Effector memory CD8-positive, alpha-beta T cell (primary cell): ENCODE measurements at regions not wholly inside any gene's neighbourhood (a gene's known extent, or its start where the extent isn't known, plus 50 kb on each side); places are given as distances from the start of the nearest gene placed in this dataset.

Experiments used
- ATAC-seq: fragments of 150-1000 bp; cut with Tn5 transposase; replicated peaks from 2 replicates; pipeline ENCODE4 v1.10.0; 2021; ENCODE audit warnings: mild to moderate bottlenecking, moderate library complexity
- DNase-seq, 3 experiments: peaks; one replicate each; pipeline ENCODE4 v3.0.0; 2021
- H3K27ac Mint-ChIP-seq, 2 donors: one replicate each; pipeline ENCODE4 v1.8.0; 2022; ENCODE audit warnings: mild to moderate bottlenecking in 2 of 2, mixed read lengths in 2 of 2, moderate library complexity in 2 of 2
- H3K27me3 Mint-ChIP-seq, 2 donors: one replicate each; pipeline ENCODE4 v1.8.0; 2022; ENCODE audit warnings: mixed read lengths in 2 of 2
- H3K36me3 Mint-ChIP-seq: one replicate; pipeline ENCODE4 v1.8.0; 2022; ENCODE audit warnings: mild to moderate bottlenecking, moderate library complexity, mixed read lengths; ENCODE audit not compliant: insufficient read depth
- H3K4me1 Mint-ChIP-seq, 2 donors: one replicate each; pipeline ENCODE4 v1.8.0; 2022; ENCODE audit warnings: low read depth in 2 of 2, mixed read lengths in 2 of 2
- H3K4me3 Mint-ChIP-seq, 2 donors: one replicate each; pipeline ENCODE4 v1.8.0; 2022; ENCODE audit warnings: mild to moderate bottlenecking in 2 of 2, mixed read lengths in 2 of 2, moderate library complexity in 2 of 2
- H3K9me3 Mint-ChIP-seq, 2 donors: one replicate each; pipeline ENCODE4 v1.8.0; 2022; ENCODE audit warnings: mixed read lengths in 2 of 2

DNA sequence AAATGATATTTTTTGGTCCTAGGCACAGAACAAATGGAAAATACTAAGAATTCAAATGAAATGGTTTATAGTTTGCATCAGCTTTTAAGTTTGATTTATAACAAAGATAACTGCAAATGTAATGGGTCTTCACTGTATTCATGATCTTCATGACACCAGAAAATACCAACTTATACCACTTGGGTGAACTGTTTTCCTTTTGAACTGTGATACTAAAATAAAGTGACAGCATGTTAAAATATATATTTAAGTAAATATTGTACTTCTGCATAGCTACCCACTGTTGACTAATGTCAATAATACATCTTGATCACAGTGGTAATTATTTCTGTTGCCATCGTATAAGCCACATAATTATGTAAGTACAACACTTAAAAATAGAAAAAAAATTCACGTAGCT, 442.0 kb upstream of the ANKRD30A start:
- Mint-ChIP-seq H3K4me1 (no peaks in the 10 kb centered on the region), H3K4me3 (no peak overlapping the region), H3K27ac (no peak overlapping the region), H3K9me3 (peaks cover 8 to 11% of the 10 kb centered on the region in 2 donors), H3K27me3 (no peaks in the 10 kb centered on the region), H3K36me3 (no peaks in the 10 kb centered on the region)
- ATAC-seq (no peak), DNase-seq (no peak)

- Mint-ChIP-seq H3K4me1 (no peaks in the 10 kb centered on the region), H3K36me3 (no peaks in the 10 kb centered on the region), H3K9me3 (peaks cover 1 to 9% of the 10 kb centered on the region in 2 donors), H3K4me3 (no peak overlapping the region), H3K27me3 (no peaks in the 10 kb centered on the region), H3K27ac (no peak overlapping the region)
- ATAC-seq: no peak
- no peak for DNase-seq
Measured at GRCh38 chr10:36681751-36682632, 443.4 kb upstream of the ANKRD30A start.

- Mint-ChIP-seq H3K4me3 (no peak overlapping the region), H3K27ac (no peak overlapping the region), H3K36me3 (no peaks in the 10 kb centered on the region), H3K27me3 (no peaks in the 10 kb centered on the region), H3K4me1 (no peaks in the 10 kb centered on the region), H3K9me3 (peaks cover 8 to 12% of the 10 kb centered on the region in 2 donors)
- ATAC-seq (no peak), DNase-seq (no peak)
Measured at GRCh38 chr10:36679554-36679953, 445.8 kb upstream of the ANKRD30A start.

DNA sequence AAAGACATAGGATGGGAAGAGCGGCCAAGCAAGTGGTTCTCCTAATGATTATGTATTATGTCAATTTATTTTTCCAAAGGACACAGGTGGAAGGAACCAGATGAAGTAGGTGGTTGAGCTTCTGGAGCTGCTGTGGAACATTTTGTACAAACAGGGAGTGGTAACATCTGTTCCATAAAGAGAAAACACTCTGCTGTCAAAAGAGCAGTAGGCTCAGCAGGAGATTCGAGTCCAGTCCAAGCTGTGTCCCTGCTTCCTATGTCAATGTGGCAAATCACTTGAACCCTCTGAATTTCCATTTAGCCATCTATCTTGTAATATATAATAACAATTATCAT, 448.0 kb upstream of the ANKRD30A start:
- H3K4me3 Mint-ChIP-seq: no peak overlapping the region
- no peak overlapping the region for H3K27ac Mint-ChIP-seq
- no peak for ATAC-seq
- H3K4me1 Mint-ChIP-seq: no peaks in the 10 kb centered on the region
- DNase-seq: no peak
- peaks cover 8 to 16% of the 10 kb centered on the region in 2 donors for H3K9me3 Mint-ChIP-seq
- no peaks in the 10 kb centered on the region for H3K27me3 Mint-ChIP-seq
- H3K36me3 Mint-ChIP-seq: no peaks in the 10 kb centered on the region

- no peak overlapping the region for H3K27ac Mint-ChIP-seq
- no peaks in the 10 kb centered on the region for H3K36me3 Mint-ChIP-seq
- H3K9me3 Mint-ChIP-seq: peaks cover 8 to 16% of the 10 kb centered on the region in 2 donors
- H3K4me3 Mint-ChIP-seq: no peak overlapping the region
- no peaks in the 10 kb centered on the region for H3K27me3 Mint-ChIP-seq
- no peak for DNase-seq
- no peak for ATAC-seq
- no peaks in the 10 kb centered on the region for H3K4me1 Mint-ChIP-seq
Measured at GRCh38 chr10:36676756-36677430, 448.5 kb upstream of the ANKRD30A start.

DNA sequence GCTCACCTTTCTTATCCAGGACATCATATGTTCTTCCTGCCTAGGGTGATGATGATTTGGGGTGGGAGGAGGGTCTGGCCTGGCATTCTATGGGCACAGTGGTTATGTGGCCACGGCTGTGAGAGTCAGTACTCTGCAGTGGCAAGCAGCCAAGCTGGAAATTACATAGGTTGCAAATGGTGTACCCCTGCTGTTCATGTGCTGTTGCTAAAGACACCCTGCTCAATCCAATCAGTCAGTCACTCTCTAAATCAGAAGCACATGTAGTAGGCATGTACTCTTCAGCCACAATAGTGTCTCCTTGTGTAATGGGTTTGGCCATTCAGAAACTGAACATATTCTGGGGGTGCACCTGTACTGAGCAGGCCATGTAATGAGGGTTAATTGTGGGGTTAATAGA, 449.1 kb upstream of the ANKRD30A start:
- H3K9me3 Mint-ChIP-seq: peaks cover 8 to 16% of the 10 kb centered on the region in 2 donors
- no peak overlapping the region for H3K4me3 Mint-ChIP-seq
- H3K27me3 Mint-ChIP-seq: no peaks in the 10 kb centered on the region

DNA sequence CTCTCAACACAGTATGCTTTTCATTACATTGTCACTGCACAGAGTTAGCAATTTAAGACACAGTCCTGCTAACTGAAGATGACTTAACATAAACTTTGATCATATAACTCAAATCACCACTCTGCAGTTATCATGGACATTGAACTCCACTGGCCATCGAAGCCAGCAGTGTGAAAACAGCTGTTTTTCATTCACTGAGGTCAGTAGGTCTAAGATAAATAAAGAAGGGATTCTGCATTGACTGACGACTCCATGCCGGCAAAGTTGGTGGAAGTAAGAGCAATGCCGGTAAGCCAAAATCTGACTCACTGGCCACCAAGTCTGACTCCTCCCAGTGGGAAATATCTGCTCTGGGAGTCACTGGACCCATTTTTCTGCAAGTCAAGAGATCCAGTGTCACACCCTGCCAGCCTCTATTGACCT, 449.9 kb upstream of the ANKRD30A start:
- ATAC-seq: no peak
- no peak overlapping the region for H3K27ac Mint-ChIP-seq
- H3K4me1 Mint-ChIP-seq: no peaks in the 10 kb centered on the region
- DNase-seq: no peak
- no peaks in the 10 kb centered on the region for H3K36me3 Mint-ChIP-seq
- H3K27me3 Mint-ChIP-seq: no peaks in the 10 kb centered on the region
- H3K4me3 Mint-ChIP-seq: no peak overlapping the region
- H3K9me3 Mint-ChIP-seq: peaks cover 6 to 16% of the 10 kb centered on the region in 2 donors

More for the DNA sequence above, 449.1 kb upstream of the ANKRD30A start:
- no peak for DNase-seq
- Mint-ChIP-seq H3K4me1 (no peaks in the 10 kb centered on the region), H3K27ac (no peak overlapping the region), H3K36me3 (no peaks in the 10 kb centered on the region)
- ATAC-seq: no peak

DNA sequence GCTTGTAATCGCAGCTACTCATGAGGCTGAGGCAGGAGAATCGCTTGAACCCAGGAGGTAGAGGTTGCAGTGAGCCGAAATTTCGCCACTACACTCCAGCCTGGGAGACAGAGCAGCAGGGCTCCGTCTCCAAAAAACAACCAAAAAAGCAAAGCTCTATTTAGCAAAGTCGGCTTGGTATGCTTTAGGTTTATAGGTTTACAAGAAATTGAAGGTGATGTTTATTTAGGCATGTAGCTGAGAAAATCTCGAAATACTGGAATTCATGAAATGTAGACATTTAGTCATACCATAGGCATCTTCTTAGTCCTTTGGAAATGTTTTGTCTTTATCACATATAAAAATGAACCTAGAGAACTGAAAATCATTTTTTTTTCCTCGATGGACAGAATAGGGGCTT, 453.8 kb upstream of the ANKRD30A start:
- H3K4me3 Mint-ChIP-seq: no peak overlapping the region
- DNase-seq (no peak), ATAC-seq (no peak)
- no peaks in the 10 kb centered on the region for H3K36me3 Mint-ChIP-seq
- H3K4me1 Mint-ChIP-seq: no peaks in the 10 kb centered on the region
- H3K27me3 Mint-ChIP-seq: no peaks in the 10 kb centered on the region
- peaks cover 2 to 23% of the 10 kb centered on the region in 2 donors for H3K9me3 Mint-ChIP-seq
- H3K27ac Mint-ChIP-seq: no peak overlapping the region

GRCh38 chr10:36670621-36671402, 454.6 kb upstream of the ANKRD30A start:
- H3K4me1 Mint-ChIP-seq: no peaks in the 10 kb centered on the region
- no peak overlapping the region for H3K4me3 Mint-ChIP-seq
- no peak overlapping the region for H3K27ac Mint-ChIP-seq
- DNase-seq (no peak), ATAC-seq (no peak)
- peaks cover 2 to 23% of the 10 kb centered on the region in 2 donors for H3K9me3 Mint-ChIP-seq
- H3K36me3 Mint-ChIP-seq: no peaks in the 10 kb centered on the region
- H3K27me3 Mint-ChIP-seq: no peaks in the 10 kb centered on the region

- ATAC-seq (no peak), DNase-seq (no peak)
- H3K27ac Mint-ChIP-seq: no peak overlapping the region
- H3K36me3 Mint-ChIP-seq: no peaks in the 10 kb centered on the region
- H3K4me3 Mint-ChIP-seq: no peak overlapping the region
- no peaks in the 10 kb centered on the region for H3K27me3 Mint-ChIP-seq
- H3K9me3 Mint-ChIP-seq: peaks cover 3 to 13% of the 10 kb centered on the region in 2 donors
- no peaks in the 10 kb centered on the region for H3K4me1 Mint-ChIP-seq
Measured at GRCh38 chr10:36669615-36670352, 455.6 kb upstream of the ANKRD30A start.

DNA sequence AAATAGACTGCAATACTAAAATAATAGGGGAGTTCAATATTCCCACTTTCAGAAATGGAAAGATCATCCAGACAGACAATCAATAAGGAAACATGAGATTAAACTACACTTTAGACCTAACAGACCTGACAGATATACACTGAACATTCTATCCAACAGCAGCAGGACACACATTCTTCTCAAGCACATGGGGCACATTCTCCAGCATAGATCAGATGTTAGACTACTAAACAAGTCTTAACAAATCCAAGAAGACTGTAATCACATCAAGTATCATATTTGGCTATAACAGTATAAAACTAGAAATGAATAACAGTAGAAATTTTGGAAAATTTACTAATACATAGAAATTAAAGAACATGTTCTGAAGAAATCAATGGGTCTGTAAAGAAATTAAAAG, 458.9 kb upstream of the ANKRD30A start:
- Mint-ChIP-seq H3K27ac (no peak overlapping the region), H3K4me1 (no peaks in the 10 kb centered on the region), H3K36me3 (no peaks in the 10 kb centered on the region), H3K9me3 (peaks cover 8 to 25% of the 10 kb centered on the region in 2 donors), H3K4me3 (no peak overlapping the region), H3K27me3 (no peaks in the 10 kb centered on the region)
- ATAC-seq: no peak
- no peak for DNase-seq

- Mint-ChIP-seq H3K4me3 (no peak overlapping the region), H3K27me3 (no peaks in the 10 kb centered on the region), H3K36me3 (no peaks in the 10 kb centered on the region), H3K9me3 (peaks cover 8 to 19% of the 10 kb centered on the region in 2 donors), H3K4me1 (no peaks in the 10 kb centered on the region), H3K27ac (no peak overlapping the region)
- DNase-seq (no peak), ATAC-seq (no peak)
Measured at GRCh38 chr10:36662571-36662970, 462.8 kb upstream of the ANKRD30A start.

GRCh38 chr10:36650274-36650673, 475.1 kb upstream of the ANKRD30A start:
- Mint-ChIP-seq H3K4me3 (no peak overlapping the region), H3K9me3 (peaks cover 9 to 25% of the 10 kb centered on the region in 2 donors), H3K27ac (no peak overlapping the region), H3K4me1 (no peaks in the 10 kb centered on the region), H3K36me3 (no peaks in the 10 kb centered on the region), H3K27me3 (no peaks in the 10 kb centered on the region)
- DNase-seq (no peak), ATAC-seq (no peak)
